GM19328 (cell line): ENCODE measurements at regions not wholly inside any gene's neighbourhood (a gene's known extent, or its start where the extent isn't known, plus 50 kb on each side); places are given as distances from the start of the nearest gene placed in this dataset.

ENCODE experiments used
- ATAC-seq: cut with Tn5 transposase; IDR thresholded peaks from one replicate; pipeline ENCODE4 v1.9.1; 2021; ENCODE audit warnings: mild to moderate bottlenecking, moderate library complexity; ENCODE audit not compliant: unreplicated experiment

- no peak for ATAC-seq
Measured at GRCh38 chr2:144597894-144598593, 78.1 kb upstream of the ZEB2 start.

- ATAC-seq, result no peak
Measured at GRCh38 chr2:144597388-144597787, 77.5 kb upstream of the ZEB2 start.

GRCh38 chr2:144596073-144596871, 76.4 kb upstream of the ZEB2 start:
- no peak for ATAC-seq

- ATAC-seq, result no peak
Measured at GRCh38 chr2:144595686-144596072, 75.8 kb upstream of the ZEB2 start.

- no peak for ATAC-seq
Measured at GRCh38 chr2:144595279-144595678, 75.4 kb upstream of the ZEB2 start.

GRCh38 chr2:144593803-144594202, 73.9 kb upstream of the ZEB2 start:
- ATAC-seq, result no peak

GRCh38 chr2:144592500-144593256, 72.8 kb upstream of the ZEB2 start:
- no peak for ATAC-seq

GRCh38 chr2:144587306-144587705, 67.4 kb upstream of the ZEB2 start:
- ATAC-seq, result no peak

- no peak for ATAC-seq
Measured at GRCh38 chr2:144586476-144586875, 66.6 kb upstream of the ZEB2 start.

- no peak for ATAC-seq
Measured at GRCh38 chr2:144583741-144584453, 64.0 kb upstream of the ZEB2 start.

GRCh38 chr2:144583381-144583729, 63.4 kb upstream of the ZEB2 start:
- no peak for ATAC-seq

- ATAC-seq, result no peak
Measured at GRCh38 chr2:144582651-144583380, 62.9 kb upstream of the ZEB2 start.

GRCh38 chr2:144580521-144581161, 60.7 kb upstream of the ZEB2 start:
- no peak for ATAC-seq

GRCh38 chr2:144579556-144579955, 59.6 kb upstream of the ZEB2 start:
- no peak for ATAC-seq

GRCh38 chr2:144578099-144578498, 58.2 kb upstream of the ZEB2 start:
- ATAC-seq, result no peak

- no peak for ATAC-seq
Measured at GRCh38 chr2:144572977-144573376, 53.1 kb upstream of the ZEB2 start.

GRCh38 chr2:144571770-144572169, 51.9 kb upstream of the ZEB2 start:
- no peak for ATAC-seq

- ATAC-seq, result no peak
Measured at GRCh38 chr2:144570566-144570965, 50.6 kb upstream of the ZEB2 start.
